ENCODE measurements at regions not wholly inside any gene's neighbourhood (a gene's known extent, or its start where the extent isn't known, plus 50 kb on each side); places are given as distances from the start of the nearest gene placed in this dataset.

DNA sequence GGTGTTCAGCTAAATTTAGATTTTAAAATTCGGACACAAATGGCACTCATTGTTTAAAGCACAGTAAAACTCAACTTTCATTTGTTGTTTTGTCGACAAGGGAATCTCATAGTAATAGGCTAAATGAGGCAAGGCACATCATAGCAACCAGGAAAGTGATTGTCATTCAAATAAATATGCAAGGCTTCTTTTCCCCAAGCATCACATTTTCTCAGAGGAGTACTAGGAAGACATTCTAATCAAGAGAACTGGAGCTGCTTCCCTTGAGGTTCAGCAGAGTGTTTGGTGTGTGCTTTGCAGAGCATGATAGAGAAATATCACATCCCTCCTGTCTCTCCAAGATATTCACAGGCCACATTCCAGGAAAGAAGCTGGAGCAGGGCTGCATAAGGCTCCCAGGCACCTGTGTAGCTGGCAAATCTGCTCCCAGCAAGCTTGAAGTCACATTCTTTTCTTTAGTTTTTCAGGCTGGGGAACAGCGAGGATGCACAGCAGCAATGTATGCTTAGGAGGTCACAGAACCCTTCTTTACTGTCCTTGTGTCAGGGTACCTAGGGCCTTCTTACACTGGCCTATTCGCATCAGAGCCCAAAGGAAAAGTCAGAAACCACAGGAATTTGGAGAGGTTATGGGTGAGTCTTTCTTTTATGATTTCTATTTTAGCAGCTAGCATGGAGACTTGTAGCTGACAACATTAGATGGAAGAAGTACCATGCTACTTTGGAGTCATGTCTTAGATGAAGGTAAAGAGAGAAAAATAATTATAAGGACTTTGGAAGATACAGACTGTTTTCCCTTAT lies 95.9 kb upstream of the HDAC9 start:
- Histone ChIP-seq H2AFZ (ENCODE audit: low read depth, low read length) (no peak overlapping the region), H3K4me2 (ENCODE audit: low read length) (no peak overlapping the region), H3K4me1 (ENCODE audit: low read length) (peaks cover 13% of the 10 kb centered on the region), H3K4me3 (ENCODE audit: low read length) (no peak overlapping the region), H3K36me3 (replicated peaks; ENCODE audit: low read depth, low read length) (no peaks in the 10 kb centered on the region), H3K9me3 (ENCODE audit: insufficient read depth, low read length) (no peaks in the 10 kb centered on the region), H3K9ac (ENCODE audit: low read length) (no peak overlapping the region), H4K20me1 (ENCODE audit: insufficient read depth, low read length) (no peaks in the 10 kb centered on the region), H3K79me2 (ENCODE audit: low read length) (no peaks in the 10 kb centered on the region), H3K27ac (ENCODE audit: low read length) (no peak overlapping the region), H3K27me3 (ENCODE audit: low read depth, low read length) (no peaks in the 10 kb centered on the region)
- TF ChIP-seq EZH2phosphoT487 (IDR thresholded peaks at IDR 0.05; ENCODE audit: low read depth) (no peak), CTCF (IDR thresholded peaks at IDR 0.05; ENCODE audit: low read depth, low read length) (no peak)

- H2AFZ ChIP-seq (ENCODE audit: low read depth, low read length) = no peak overlapping the region
- H3K9ac ChIP-seq (ENCODE audit: low read length) = no peak overlapping the region
- no peak overlapping the region for H3K27ac ChIP-seq (ENCODE audit: low read length)
- H3K9me3 ChIP-seq (ENCODE audit: insufficient read depth, low read length) = no peaks in the 10 kb centered on the region
- no peaks in the 10 kb centered on the region for H3K36me3 ChIP-seq (replicated peaks; ENCODE audit: low read depth, low read length)
- no peak overlapping the region for H3K4me3 ChIP-seq (ENCODE audit: low read length)
- H3K79me2 ChIP-seq (ENCODE audit: low read length) = no peaks in the 10 kb centered on the region
- TF ChIP-seq CTCF (IDR thresholded peaks at IDR 0.05; ENCODE audit: low read depth, low read length) (no peak), EZH2phosphoT487 (IDR thresholded peaks at IDR 0.05; ENCODE audit: low read depth) (no peak)
- H3K4me1 ChIP-seq (ENCODE audit: low read length) = peaks cover 13% of the 10 kb centered on the region
- H3K27me3 ChIP-seq (ENCODE audit: low read depth, low read length) = no peaks in the 10 kb centered on the region
- no peak overlapping the region for H3K4me2 ChIP-seq (ENCODE audit: low read length)
- no peaks in the 10 kb centered on the region for H4K20me1 ChIP-seq (ENCODE audit: insufficient read depth, low read length)
Measured at GRCh38 chr7:18400275-18400674, 95.3 kb upstream of the HDAC9 start.

DNA sequence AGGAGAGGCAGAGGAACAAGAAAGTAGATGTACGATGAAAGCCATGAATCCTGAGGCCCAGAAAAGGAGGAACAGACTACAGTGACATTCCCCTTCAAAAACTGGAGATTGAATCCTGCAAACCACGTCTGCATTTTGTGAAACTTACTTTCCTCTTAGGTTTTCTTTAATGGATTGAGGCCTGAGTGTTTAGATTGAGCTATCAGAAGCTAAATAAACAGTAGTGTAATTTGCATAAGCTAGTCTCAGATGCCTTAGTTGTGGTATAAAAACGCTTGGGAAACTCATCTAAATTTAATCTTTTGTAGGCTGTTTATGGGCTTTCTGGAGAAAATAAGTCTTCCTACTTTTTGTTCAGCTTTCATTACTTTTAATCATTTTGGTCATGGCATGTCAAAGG lies 94.8 kb upstream of the HDAC9 start:
- no peaks in the 10 kb centered on the region for H3K27me3 ChIP-seq (ENCODE audit: low read depth, low read length)
- H4K20me1 ChIP-seq (ENCODE audit: insufficient read depth, low read length) = no peaks in the 10 kb centered on the region
- no peak overlapping the region for H3K4me3 ChIP-seq (ENCODE audit: low read length)
- H3K4me1 ChIP-seq (ENCODE audit: low read length) = peaks cover 13% of the 10 kb centered on the region
- no peak overlapping the region for H3K4me2 ChIP-seq (ENCODE audit: low read length)
- H3K27ac ChIP-seq (ENCODE audit: low read length) = no peak overlapping the region
- TF ChIP-seq CTCF (IDR thresholded peaks at IDR 0.05; ENCODE audit: low read depth, low read length) (no peak), EZH2phosphoT487 (IDR thresholded peaks at IDR 0.05; ENCODE audit: low read depth) (no peak)
- H3K9me3 ChIP-seq (ENCODE audit: insufficient read depth, low read length) = no peaks in the 10 kb centered on the region
- no peak overlapping the region for H2AFZ ChIP-seq (ENCODE audit: low read depth, low read length)
- H3K9ac ChIP-seq (ENCODE audit: low read length) = no peak overlapping the region
- H3K79me2 ChIP-seq (ENCODE audit: low read length) = no peaks in the 10 kb centered on the region
- no peaks in the 10 kb centered on the region for H3K36me3 ChIP-seq (replicated peaks; ENCODE audit: low read depth, low read length)

DNA sequence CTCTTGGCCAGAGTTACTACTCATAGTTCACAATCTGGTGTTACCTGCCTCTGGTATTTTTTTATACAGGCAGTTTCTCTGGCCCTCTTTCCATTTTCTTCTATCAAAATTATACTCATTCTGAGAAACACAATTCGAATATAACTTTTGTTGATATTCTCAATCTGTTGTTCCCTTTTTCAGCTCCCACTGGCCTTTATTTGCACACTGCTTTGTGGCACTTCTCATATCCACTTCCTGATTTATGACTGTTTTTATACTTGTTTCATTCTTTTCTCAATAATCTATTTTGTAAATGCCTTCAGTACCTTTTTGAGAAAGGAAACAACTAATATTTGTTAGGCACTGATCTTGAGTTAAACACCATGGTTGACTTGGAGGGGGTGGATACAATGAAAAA lies 93.8 kb upstream of the HDAC9 start:
- TF ChIP-seq EZH2phosphoT487 (IDR thresholded peaks at IDR 0.05; ENCODE audit: low read depth) (no peak), CTCF (IDR thresholded peaks at IDR 0.05; ENCODE audit: low read depth, low read length) (no peak)
- Histone ChIP-seq H2AFZ (ENCODE audit: low read depth, low read length) (no peak overlapping the region), H3K36me3 (replicated peaks; ENCODE audit: low read depth, low read length) (no peaks in the 10 kb centered on the region), H3K4me3 (ENCODE audit: low read length) (no peak overlapping the region), H3K27ac (ENCODE audit: low read length) (no peak overlapping the region), H4K20me1 (ENCODE audit: insufficient read depth, low read length) (no peaks in the 10 kb centered on the region), H3K27me3 (ENCODE audit: low read depth, low read length) (no peaks in the 10 kb centered on the region), H3K4me1 (ENCODE audit: low read length) (peaks cover 13% of the 10 kb centered on the region), H3K9ac (ENCODE audit: low read length) (no peak overlapping the region), H3K9me3 (ENCODE audit: insufficient read depth, low read length) (no peaks in the 10 kb centered on the region), H3K4me2 (ENCODE audit: low read length) (peak overlapping the region; percentile 30; the same call in 1 of the 2 replicates), H3K79me2 (ENCODE audit: low read length) (no peaks in the 10 kb centered on the region)
